GM13976 (cell line): ENCODE measurements at regions not wholly inside any gene's neighbourhood (a gene's known extent, or its start where the extent isn't known, plus 50 kb on each side); places are given as distances from the start of the nearest gene placed in this dataset.

Experiments used
- DNase-seq: peaks from one replicate; pipeline ENCODE4 v3.0.0; 2012; ENCODE audit warnings: low spot score
- CTCF ChIP-seq: IDR thresholded peaks from 2 replicates; pipeline ENCODE4 v1.5.1; 2012; ENCODE audit warnings: borderline replicate concordance, mild to moderate bottlenecking; ENCODE audit not compliant: insufficient read depth; ENCODE audit errors: extremely low read depth, missing control alignments, control extremely low read depth
- in situ Hi-C: fragments of 300-500 bp; cut with MboI; formaldehyde crosslinking; loops from one replicate; pipeline ENCODE4 v1.12.0; 2022; ENCODE audit warnings: low sequenced_read_pairs, mixed read lengths, inconsistent platforms; ENCODE audit not compliant: unreplicated experiment

- in situ Hi-C loops = no loop called here
- no peak for TF ChIP-seq CTCF
- DNase-seq = no peak
These were observed 134.9 kb upstream of the DSEL start for GRCh38 chr18:67651438-67651837.

GRCh38 chr18:67650686-67651385 lies 134.3 kb upstream of the DSEL start:
- DNase-seq = no peak
- in situ Hi-C loops = no loop called here
- no peak for TF ChIP-seq CTCF

- in situ Hi-C loops = no loop called here
- TF ChIP-seq CTCF = no peak
- no peak for DNase-seq
These were observed 130.4 kb upstream of the DSEL start for GRCh38 chr18:67646890-67647289.

- TF ChIP-seq CTCF = no peak
- DNase-seq = no peak
- in situ Hi-C loops = no loop called here
These were observed 127.7 kb upstream of the DSEL start for GRCh38 chr18:67644226-67644625.

GRCh38 chr18:67639872-67640271 lies 123.4 kb upstream of the DSEL start:
- in situ Hi-C loops = no loop called here
- no peak for TF ChIP-seq CTCF
- DNase-seq = no peak

GRCh38 chr18:67636597-67637385 lies 120.3 kb upstream of the DSEL start:
- no peak for TF ChIP-seq CTCF
- DNase-seq = no peak
- in situ Hi-C loops = no loop called here
